ENCODE measurements at regions not wholly inside any gene's neighbourhood (a gene's known extent, or its start where the extent isn't known, plus 50 kb on each side); places are given as distances from the start of the nearest gene placed in this dataset.
A peak's percentile ranks its signal among the peaks of the same experiment; 100 is the strongest.

- TF ChIP-seq, protein P1, sequence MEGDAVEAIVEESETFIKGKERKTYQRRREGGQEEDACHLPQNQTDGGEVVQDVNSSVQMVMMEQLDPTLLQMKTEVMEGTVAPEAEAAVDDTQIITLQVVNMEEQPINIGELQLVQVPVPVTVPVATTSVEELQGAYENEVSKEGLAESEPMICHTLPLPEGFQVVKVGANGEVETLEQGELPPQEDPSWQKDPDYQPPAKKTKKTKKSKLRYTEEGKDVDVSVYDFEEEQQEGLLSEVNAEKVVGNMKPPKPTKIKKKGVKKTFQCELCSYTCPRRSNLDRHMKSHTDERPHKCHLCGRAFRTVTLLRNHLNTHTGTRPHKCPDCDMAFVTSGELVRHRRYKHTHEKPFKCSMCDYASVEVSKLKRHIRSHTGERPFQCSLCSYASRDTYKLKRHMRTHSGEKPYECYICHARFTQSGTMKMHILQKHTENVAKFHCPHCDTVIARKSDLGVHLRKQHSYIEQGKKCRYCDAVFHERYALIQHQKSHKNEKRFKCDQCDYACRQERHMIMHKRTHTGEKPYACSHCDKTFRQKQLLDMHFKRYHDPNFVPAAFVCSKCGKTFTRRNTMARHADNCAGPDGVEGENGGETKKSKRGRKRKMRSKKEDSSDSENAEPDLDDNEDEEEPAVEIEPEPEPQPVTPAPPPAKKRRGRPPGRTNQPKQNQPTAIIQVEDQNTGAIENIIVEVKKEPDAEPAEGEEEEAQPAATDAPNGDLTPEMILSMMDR (IDR thresholded peaks at IDR 0.05; ENCODE audit: insufficient read depth, low read length, missing control alignments): no peak
- POLR2A ChIA-PET: no interaction called here
- CTCF ChIA-PET: no interaction called here
Measured at GRCh38 chr1:199010492-199010891, 371.7 kb downstream of the PTPRC start.

GRCh38 chr1:199010933-199011332 lies 372.1 kb downstream of the PTPRC start:
- CTCF ChIA-PET: no interaction called here
- peak; percentile 42 for DNase-seq (ENCODE audit: low read depth, low spot score)
- POLR2A ChIA-PET: no interaction called here
- no peak overlapping the region for H3K4me3 ChIP-seq (ENCODE audit: low read depth, low read length)
- TF ChIP-seq, protein P1 (IDR thresholded peaks at IDR 0.05; ENCODE audit: insufficient read depth, low read length, missing control alignments): no peak

More at GRCh38 chr1:199010492-199010891, 371.7 kb downstream of the PTPRC start:
- no peak overlapping the region for H3K4me3 ChIP-seq (ENCODE audit: low read depth, low read length)
- DNase-seq (ENCODE audit: low read depth, low spot score): no peak

GRCh38 chr1:199015799-199016198 lies 377.0 kb downstream of the PTPRC start:
- DNase-seq (ENCODE audit: low read depth, low spot score): no peak
- ChIA-PET POLR2A (no interaction called here), CTCF (no interaction called here)
- TF ChIP-seq, protein P1 (IDR thresholded peaks at IDR 0.05; ENCODE audit: insufficient read depth, low read length, missing control alignments): no peak
- no peak overlapping the region for H3K4me3 ChIP-seq (ENCODE audit: low read depth, low read length)

DNA sequence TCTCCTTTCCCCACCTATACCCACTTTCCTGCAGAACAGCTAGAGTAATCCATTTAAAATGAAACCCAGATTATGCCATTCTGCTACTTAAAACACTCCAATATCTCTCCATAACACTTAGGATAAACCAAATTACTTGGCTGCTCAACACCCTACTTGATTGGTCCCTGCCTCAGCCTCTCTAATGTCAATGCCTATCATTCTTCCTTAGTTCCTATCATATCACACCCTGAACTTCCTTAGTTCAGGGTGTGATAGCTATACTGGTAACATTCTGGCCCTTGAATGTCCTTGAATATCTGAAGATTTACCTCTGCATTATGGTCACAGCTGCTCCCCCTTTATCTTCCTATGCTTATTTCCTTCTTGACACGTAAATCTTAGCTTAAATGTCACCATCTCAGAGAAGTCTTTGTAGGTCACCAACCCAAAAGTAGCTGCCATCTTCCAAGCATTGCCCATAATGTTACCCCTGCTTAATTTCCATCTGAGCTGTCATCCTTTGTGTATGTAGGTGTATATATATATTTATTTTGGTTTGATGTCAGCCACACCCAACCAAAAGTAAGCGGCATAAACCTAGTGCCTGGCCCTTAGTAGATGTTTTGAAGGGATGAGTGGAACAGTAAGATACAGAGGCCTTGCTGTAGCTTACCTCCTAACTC lies 379.8 kb downstream of the PTPRC start:
- POLR2A ChIA-PET: no interaction called here
- TF ChIP-seq, protein P1 (IDR thresholded peaks at IDR 0.05; ENCODE audit: insufficient read depth, low read length, missing control alignments): no peak
- H3K4me3 ChIP-seq (ENCODE audit: low read depth, low read length): no peak overlapping the region
- CTCF ChIA-PET: no interaction called here
- no peak for DNase-seq (ENCODE audit: low read depth, low spot score)

GRCh38 chr1:199020051-199020450 lies 381.2 kb downstream of the PTPRC start:
- ChIA-PET CTCF (no interaction called here), POLR2A (no interaction called here)
- H3K4me3 ChIP-seq (ENCODE audit: low read depth, low read length): no peak overlapping the region
- DNase-seq (ENCODE audit: low read depth, low spot score): no peak
- TF ChIP-seq, protein P1 (IDR thresholded peaks at IDR 0.05; ENCODE audit: insufficient read depth, low read length, missing control alignments): no peak

- DNase-seq (ENCODE audit: low read depth, low spot score): no peak
- POLR2A ChIA-PET: no interaction called here
- CTCF ChIA-PET: no interaction called here
- no peak overlapping the region for H3K4me3 ChIP-seq (ENCODE audit: low read depth, low read length)
- TF ChIP-seq, protein P1 (IDR thresholded peaks at IDR 0.05; ENCODE audit: insufficient read depth, low read length, missing control alignments): no peak
Measured at GRCh38 chr1:199020904-199021303, 382.1 kb downstream of the PTPRC start.

Measured in AG04449 (cell line).